Astrocyte (in vitro differentiated cells and primary cell): ENCODE measurements at regions not wholly inside any gene's neighbourhood (a gene's known extent, or its start where the extent isn't known, plus 50 kb on each side); places are given as distances from the start of the nearest gene placed in this dataset.

Experiments used
- DNase-seq: peaks from one replicate; pipeline ENCODE4 v3.0.0-alpha.2; 2010; ENCODE audit warnings: low read depth
- FAIRE-seq: peaks from 2 replicates; lab custom pipeline; 2011; peaks lifted over from hg19 to GRCh38; lab: Jason Lieb, UNC
- H2AFZ ChIP-seq: 2 replicates; pipeline ENCODE4 v1.6.0; 2012; ENCODE audit warnings: low read depth, low read length, inconsistent platforms
- H3K27ac ChIP-seq: 2 replicates; pipeline ENCODE4 v1.5.1; 2011; ENCODE audit warnings: low read depth, low read length, inconsistent platforms
- H3K27me3 ChIP-seq: 2 replicates; pipeline ENCODE4 v1.6.0; 2011; ENCODE audit warnings: low read length, inconsistent platforms; ENCODE audit not compliant: insufficient read depth
- H3K36me3 ChIP-seq: 2 replicates; pipeline ENCODE4 v1.5.1; 2011; ENCODE audit warnings: low read length, inconsistent platforms; ENCODE audit not compliant: insufficient read depth
- H3K4me1 ChIP-seq: 2 replicates; pipeline ENCODE4 v1.5.1; 2011; ENCODE audit warnings: low read length, inconsistent platforms; ENCODE audit not compliant: insufficient read depth
- H3K4me2 ChIP-seq: 2 replicates; pipeline ENCODE4 v1.6.0; 2012; ENCODE audit warnings: low read length, inconsistent platforms
- H3K4me3 ChIP-seq: 2 replicates; pipeline ENCODE4 v1.5.1; 2011; ENCODE audit warnings: low read depth, mild to moderate bottlenecking, low read length, inconsistent platforms; ENCODE audit not compliant: insufficient read depth
- H3K79me2 ChIP-seq: 2 replicates; pipeline ENCODE4 v1.6.0; 2012; ENCODE audit warnings: mild to moderate bottlenecking, low read length, inconsistent platforms; ENCODE audit not compliant: insufficient read depth
- H3K9ac ChIP-seq: 2 replicates; pipeline ENCODE4 v1.6.0; 2012; ENCODE audit warnings: mild to moderate bottlenecking, low read length, inconsistent platforms
- H3K9me3 ChIP-seq: 2 replicates; pipeline ENCODE4 v1.5.1; 2012; ENCODE audit warnings: low read depth, mild to moderate bottlenecking, low read length, inconsistent platforms; ENCODE audit not compliant: insufficient read depth
- H4K20me1 ChIP-seq: 2 replicates; pipeline ENCODE4 v1.6.0; 2012; ENCODE audit warnings: low read length, inconsistent platforms; ENCODE audit not compliant: insufficient read depth
- H3K27ac Mint-ChIP-seq: one replicate; pipeline ENCODE4 v1.8.0; 2021; ENCODE audit warnings: mild to moderate bottlenecking, mixed read lengths; ENCODE audit not compliant: unreplicated experiment
- H3K27me3 Mint-ChIP-seq: one replicate; pipeline ENCODE4 v1.8.0; 2021; ENCODE audit warnings: low read depth, mixed read lengths; ENCODE audit not compliant: unreplicated experiment
- H3K36me3 Mint-ChIP-seq: one replicate; pipeline ENCODE4 v1.8.0; 2021; ENCODE audit warnings: low read depth, mixed read lengths; ENCODE audit not compliant: unreplicated experiment
- H3K4me1 Mint-ChIP-seq: one replicate; pipeline ENCODE4 v1.8.0; 2021; ENCODE audit warnings: low read depth, mixed read lengths; ENCODE audit not compliant: unreplicated experiment
- H3K4me3 Mint-ChIP-seq: one replicate; pipeline ENCODE4 v1.8.0; 2021; ENCODE audit warnings: mild to moderate bottlenecking, moderate library complexity, mixed read lengths; ENCODE audit not compliant: unreplicated experiment
- H3K9me3 Mint-ChIP-seq: one replicate; pipeline ENCODE4 v1.8.0; 2021; ENCODE audit warnings: mild to moderate bottlenecking, mixed read lengths; ENCODE audit not compliant: unreplicated experiment
- EZH2 ChIP-seq: IDR thresholded peaks from 2 replicates; pipeline ENCODE4 v1.6.1; 2012; ENCODE audit warnings: mild to moderate bottlenecking, low read length, inconsistent platforms; ENCODE audit not compliant: insufficient read depth
- TF ChIP-seq, protein P1 (sequence below): IDR thresholded peaks from 2 replicates; pipeline ENCODE4 v1.5.1; 2011; ENCODE audit warnings: low read depth, mild to moderate bottlenecking, inconsistent platforms, low read length, moderate library complexity; ENCODE audit not compliant: insufficient read depth

DNA sequence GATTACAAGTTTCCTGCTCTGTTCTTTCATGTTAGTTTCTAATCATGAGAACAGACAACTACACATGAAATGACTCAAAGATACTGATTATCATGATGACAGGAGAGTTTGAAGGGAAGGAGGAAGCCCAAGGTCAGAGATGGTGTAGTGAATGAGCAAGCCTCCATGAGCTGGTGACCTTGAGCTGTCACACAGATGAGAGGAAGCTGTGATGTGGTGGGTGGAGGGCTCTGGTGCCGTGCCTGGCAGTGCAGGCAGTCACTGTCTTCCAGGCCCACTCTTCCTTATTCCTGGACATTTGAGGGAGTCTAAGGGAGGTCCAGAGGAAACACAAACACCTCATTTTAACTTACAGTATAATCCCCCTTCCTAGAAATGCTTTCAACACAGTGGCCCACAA lies 133.4 kb upstream of the ROPN1 start:
- Mint-ChIP-seq H3K27me3 (no peaks in the 10 kb centered on the region), H3K27ac (no peak overlapping the region), H3K9me3 (no peaks in the 10 kb centered on the region), H3K4me3 (no peak overlapping the region), H3K36me3 (peaks cover 1% of the 10 kb centered on the region), H3K4me1 (peaks cover 9% of the 10 kb centered on the region)
- H2AFZ ChIP-seq = no peak overlapping the region
- DNase-seq (no peak), FAIRE-seq (no peak)
- H3K27me3 ChIP-seq = no peaks in the 10 kb centered on the region
- no peak overlapping the region for H3K9ac ChIP-seq
- no peak for TF ChIP-seq EZH2
- H3K27ac ChIP-seq = no peak overlapping the region
- no peaks in the 10 kb centered on the region for H3K4me1 ChIP-seq
- peaks cover 7% of the 10 kb centered on the region for H3K79me2 ChIP-seq
- H3K4me2 ChIP-seq = no peak overlapping the region
- no peaks in the 10 kb centered on the region for H3K36me3 ChIP-seq
- peaks cover 4% of the 10 kb centered on the region for H4K20me1 ChIP-seq
- no peak overlapping the region for H3K4me3 ChIP-seq
- no peaks in the 10 kb centered on the region for H3K9me3 ChIP-seq

DNA sequence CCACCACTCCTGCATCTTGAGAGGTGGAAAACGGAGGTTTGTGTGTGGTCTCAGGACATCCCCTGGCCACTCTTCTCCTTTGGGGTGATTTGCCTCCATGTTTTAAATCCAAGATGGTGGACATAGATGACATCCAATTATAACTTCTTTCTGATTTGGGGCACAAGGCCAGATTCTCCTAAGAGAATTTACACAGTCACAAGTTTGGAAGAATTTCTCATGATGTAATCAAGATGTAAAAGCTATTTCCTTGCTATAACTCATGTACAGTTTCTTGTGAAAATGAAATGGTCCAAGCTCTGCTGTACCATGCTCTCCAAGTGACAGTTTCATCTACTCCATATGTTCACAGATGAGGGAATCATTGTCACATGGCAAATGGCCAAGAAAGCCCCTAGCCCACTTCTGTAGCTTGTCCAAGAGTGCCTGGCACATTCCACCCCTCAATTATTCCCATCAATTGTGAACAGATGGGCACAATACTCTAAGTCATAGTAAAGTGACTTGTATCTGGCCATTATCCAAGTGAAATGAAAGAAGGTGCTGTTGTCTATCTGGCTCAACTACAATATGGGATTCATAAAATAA lies 134.6 kb upstream of the ROPN1 start:
- no peak overlapping the region for H3K27ac ChIP-seq
- no peak for FAIRE-seq

DNA sequence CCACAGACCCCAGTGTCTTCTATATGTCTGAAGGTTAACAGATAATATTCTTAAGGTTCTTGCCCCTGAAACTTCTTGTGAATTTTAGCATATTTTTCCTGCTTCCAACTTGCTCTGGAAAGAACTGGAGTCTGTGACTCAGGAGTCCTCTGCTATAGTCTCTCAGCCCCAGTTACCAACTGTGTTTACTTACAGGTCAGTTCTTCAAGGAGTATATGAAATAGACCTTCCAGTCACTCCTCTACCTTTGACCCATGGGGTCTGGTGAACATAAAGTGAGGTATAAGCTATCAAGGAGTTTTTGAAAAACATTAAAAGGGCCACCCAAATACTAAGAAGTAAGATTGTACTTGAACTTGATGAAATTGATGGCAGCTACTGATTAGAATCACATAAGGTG lies 139.2 kb upstream of the ROPN1 start:
- Histone ChIP-seq H3K4me2 (no peak overlapping the region), H3K9ac (no peak overlapping the region), H3K4me1 (no peaks in the 10 kb centered on the region), H3K9me3 (no peaks in the 10 kb centered on the region), H2AFZ (no peak overlapping the region), H3K4me3 (no peak overlapping the region), H3K27me3 (no peaks in the 10 kb centered on the region), H3K36me3 (no peaks in the 10 kb centered on the region), H3K27ac (no peak overlapping the region), H3K79me2 (peaks cover 7% of the 10 kb centered on the region), H4K20me1 (no peaks in the 10 kb centered on the region)
- Mint-ChIP-seq H3K9me3 (no peaks in the 10 kb centered on the region), H3K4me1 (peaks cover 5% of the 10 kb centered on the region), H3K36me3 (peaks cover 2% of the 10 kb centered on the region), H3K27me3 (no peaks in the 10 kb centered on the region), H3K27ac (no peak overlapping the region), H3K4me3 (no peak overlapping the region)
- TF ChIP-seq, protein P1, sequence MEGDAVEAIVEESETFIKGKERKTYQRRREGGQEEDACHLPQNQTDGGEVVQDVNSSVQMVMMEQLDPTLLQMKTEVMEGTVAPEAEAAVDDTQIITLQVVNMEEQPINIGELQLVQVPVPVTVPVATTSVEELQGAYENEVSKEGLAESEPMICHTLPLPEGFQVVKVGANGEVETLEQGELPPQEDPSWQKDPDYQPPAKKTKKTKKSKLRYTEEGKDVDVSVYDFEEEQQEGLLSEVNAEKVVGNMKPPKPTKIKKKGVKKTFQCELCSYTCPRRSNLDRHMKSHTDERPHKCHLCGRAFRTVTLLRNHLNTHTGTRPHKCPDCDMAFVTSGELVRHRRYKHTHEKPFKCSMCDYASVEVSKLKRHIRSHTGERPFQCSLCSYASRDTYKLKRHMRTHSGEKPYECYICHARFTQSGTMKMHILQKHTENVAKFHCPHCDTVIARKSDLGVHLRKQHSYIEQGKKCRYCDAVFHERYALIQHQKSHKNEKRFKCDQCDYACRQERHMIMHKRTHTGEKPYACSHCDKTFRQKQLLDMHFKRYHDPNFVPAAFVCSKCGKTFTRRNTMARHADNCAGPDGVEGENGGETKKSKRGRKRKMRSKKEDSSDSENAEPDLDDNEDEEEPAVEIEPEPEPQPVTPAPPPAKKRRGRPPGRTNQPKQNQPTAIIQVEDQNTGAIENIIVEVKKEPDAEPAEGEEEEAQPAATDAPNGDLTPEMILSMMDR = no peak
- no peak for TF ChIP-seq EZH2
- no peak for FAIRE-seq
- DNase-seq = no peak

More for the DNA sequence above, 134.6 kb upstream of the ROPN1 start:
- no peak overlapping the region for H3K27ac Mint-ChIP-seq
- H3K79me2 ChIP-seq = peaks cover 7% of the 10 kb centered on the region
- H3K9ac ChIP-seq = no peak overlapping the region
- no peak overlapping the region for H3K4me3 Mint-ChIP-seq
- no peak for TF ChIP-seq EZH2
- TF ChIP-seq, protein P1 = no peak
- H3K36me3 ChIP-seq = no peaks in the 10 kb centered on the region
- no peak for DNase-seq
- H4K20me1 ChIP-seq = peaks cover 4% of the 10 kb centered on the region
- peaks cover 1% of the 10 kb centered on the region for H3K36me3 Mint-ChIP-seq
- no peak overlapping the region for H2AFZ ChIP-seq
- no peaks in the 10 kb centered on the region for H3K27me3 ChIP-seq
- H3K9me3 ChIP-seq = no peaks in the 10 kb centered on the region
- H3K27me3 Mint-ChIP-seq = no peaks in the 10 kb centered on the region
- no peaks in the 10 kb centered on the region for H3K9me3 Mint-ChIP-seq
- no peaks in the 10 kb centered on the region for H3K4me1 ChIP-seq
- peaks cover 9% of the 10 kb centered on the region for H3K4me1 Mint-ChIP-seq
- no peak overlapping the region for H3K4me3 ChIP-seq
- no peak overlapping the region for H3K4me2 ChIP-seq
